HCT116 (cell line): ENCODE measurements at regions not wholly inside any gene's neighbourhood (a gene's known extent, or its start where the extent isn't known, plus 50 kb on each side); places are given as distances from the start of the nearest gene placed in this dataset.

ENCODE experiments used
- ATAC-seq: fragments of 200-7000 bp; cut with Tn5 transposase; 2 replicates; pipeline ENCODE4 v1.9.1; 2020; ENCODE audit warnings: mild to moderate bottlenecking, moderate library complexity
- BruUV-seq: library from RNA; stranded (reverse); fragments of 400-500 nt; replicated peaks from 2 replicates; lab custom pipeline; 2021; lab: Mats Ljungman, UMichigan
- CTCF ChIA-PET: fragments of 300-600 bp; sonication (Branson Sonifier 250); formaldehyde crosslinking; loops from one replicate; lab custom pipeline; 2021; ENCODE audit warnings: antibody characterized with exemption; lab: Charles Lee
- POLR2A ChIA-PET: fragments of 300-600, 350-600 bp; sonication (Branson Sonifier 250); formaldehyde crosslinking; loops from one replicate; lab custom pipeline; 2021; ENCODE audit warnings: antibody characterized with exemption; lab: Charles Lee
- RAD21 ChIA-PET, 2 experiments: fragments of 300-600 bp; sonication (Branson Sonifier 250); formaldehyde crosslinking; loops; one replicate each; lab custom pipeline; 2023; ENCODE audit warnings: low total read pairs in 2 of 2; ENCODE audit not compliant: uncharacterized antibody in 2 of 2, unreplicated experiment in 2 of 2, low non-redundant PET in 1 of 2; lab: Charles Lee
- DNase-seq: peaks from one replicate; pipeline ENCODE4 v3.0.0-alpha.2; 2010; ENCODE audit warnings: low read depth, low spot score
- H2AFZ ChIP-seq: fragments of 200-600 bp; shearing (Covaris generic), sonication (generic); 2 replicates; pipeline ENCODE4 v1.6.1; 2017; ENCODE audit warnings: low read depth, mixed run types, mixed read lengths, antibody characterized with exemption, low read length; ENCODE audit not compliant: poor library complexity, severe bottlenecking
- H3K27ac ChIP-seq: 2 replicates; pipeline ENCODE4 v1.5.1; 2012; ENCODE audit warnings: low read depth, low read length
- H3K27me3 ChIP-seq: fragments of 200-600 bp; sonication (generic); 2 replicates; pipeline ENCODE4 v1.6.1; 2016; ENCODE audit warnings: mixed run types, low read length, mixed read lengths; ENCODE audit not compliant: insufficient read depth
- H3K36me3 ChIP-seq, 2 experiments: fragments of 200-500 bp in 1 of 2; fragments of 200-600 bp in 1 of 2; sonication (Bioruptor generic) in 1 of 2; sonication (generic) in 1 of 2; 2 replicates each; pipeline versions ENCODE4 v1.5.1 to v1.6.1; 2014 to 2016; ENCODE audit warnings: low read length in 2 of 2, inconsistent platforms in 1 of 2, mixed read lengths in 1 of 2, mixed run types in 1 of 2; ENCODE audit not compliant: insufficient read depth in 2 of 2, control insufficient read depth in 1 of 2
- H3K4me1 ChIP-seq, 2 experiments: fragments of 200-600 bp in 1 of 2; sonication (generic) in 1 of 2; 2 replicates each; pipeline versions ENCODE4 v1.5.1 to v1.6.1; 2012 to 2017; ENCODE audit warnings: low read length in 2 of 2, inconsistent platforms in 1 of 2, mild to moderate bottlenecking in 1 of 2, mixed read lengths in 1 of 2, mixed run types in 1 of 2, moderate library complexity in 1 of 2; ENCODE audit not compliant: insufficient read depth in 2 of 2, control insufficient read depth in 1 of 2
- H3K4me2 ChIP-seq: fragments of 200-600 bp; sonication (generic); 2 replicates; pipeline ENCODE4 v1.6.1; 2017; ENCODE audit warnings: mixed run types, low read length, mixed read lengths
- H3K4me3 ChIP-seq, 2 experiments: fragments of 200-600 bp in 1 of 2; sonication (generic) in 1 of 2; replicated peaks in 1 of 2; 2 replicates each; pipeline ENCODE4 v1.5.1; 2011 to 2016; ENCODE audit warnings: low read length in 2 of 2, control low read depth in 1 of 2, low read depth in 1 of 2, mild to moderate bottlenecking in 1 of 2, mixed read lengths in 1 of 2, mixed run types in 1 of 2
- H3K79me2 ChIP-seq: fragments of 200-600 bp; sonication (generic); 2 replicates; pipeline ENCODE4 v1.6.1; 2017; ENCODE audit warnings: mild to moderate bottlenecking, mixed run types, low read length, moderate library complexity, mixed read lengths; ENCODE audit not compliant: insufficient read depth
- H3K9ac ChIP-seq: fragments of 200-600 bp; sonication (generic); 2 replicates; pipeline ENCODE4 v1.6.1; 2016; ENCODE audit warnings: low read length, mixed read lengths
- H3K9me2 ChIP-seq: fragments of 200-600 bp; sonication (generic), shearing (Covaris generic); 2 replicates; pipeline ENCODE4 v1.6.1; 2017; ENCODE audit warnings: mixed run types, mild to moderate bottlenecking, moderate library complexity; ENCODE audit not compliant: insufficient read depth
- H3K9me3 ChIP-seq, 2 experiments: fragments of 200-500 bp in 1 of 2; fragments of 200-600 bp in 1 of 2; sonication (Bioruptor generic) in 1 of 2; sonication (generic) in 1 of 2; 2 replicates each; pipeline ENCODE4 v1.6.1; 2014 to 2017; ENCODE audit warnings: low read length in 2 of 2, mixed read lengths in 2 of 2, inconsistent platforms in 1 of 2, low read depth in 1 of 2, mild to moderate bottlenecking in 1 of 2, mixed run types in 1 of 2, moderate library complexity in 1 of 2; ENCODE audit not compliant: control insufficient read depth in 1 of 2, insufficient read depth in 1 of 2
- H4K20me1 ChIP-seq: fragments of 200-600 bp; sonication (generic), shearing (Covaris generic); 2 replicates; pipeline ENCODE4 v1.6.1; 2017; ENCODE audit warnings: mixed run types, mild to moderate bottlenecking, moderate library complexity; ENCODE audit not compliant: insufficient read depth
- EGR1 ChIP-seq: IDR thresholded peaks from 2 replicates; pipeline ENCODE4 v1.6.1; 2012; ENCODE audit warnings: low read depth
- EZH2 ChIP-seq: fragments of 200-600 bp; sonication (generic); IDR thresholded peaks from 2 replicates; pipeline ENCODE4 v1.6.1; 2017; ENCODE audit warnings: antibody characterized with exemption, mixed run types
- FOSL1 ChIP-seq: IDR thresholded peaks from 2 replicates; pipeline ENCODE4 v1.6.1; 2012; ENCODE audit warnings: low read depth
- YY1 ChIP-seq: IDR thresholded peaks from 2 replicates; pipeline ENCODE4 v1.6.1; 2011; ENCODE audit warnings: low read length, low read depth, moderate library complexity, mild to moderate bottlenecking; ENCODE audit not compliant: insufficient replicate concordance; ENCODE audit errors: extremely low read depth
- intact Hi-C: fragments of 100-400 bp; cut with micrococcal nuclease; formaldehyde crosslinking; loops from 2 replicates; pipeline ENCODE4 v1.10.0; 2022
- TF ChIP-seq, protein P1 (sequence below): IDR thresholded peaks from 2 replicates; pipeline ENCODE4 v1.6.1; 2012
- TF ChIP-seq, protein P2 (sequence below), 3 experiments: fragments of 200-600 bp in 1 of 3; sonication (generic) in 1 of 3; IDR thresholded peaks in 2 of 3; conservative IDR thresholded peaks in 1 of 3; 2 replicates each; pipeline ENCODE4 v1.5.1; 2012 to 2017; ENCODE audit warnings: low read depth in 2 of 3, low read length in 2 of 3, antibody characterized with exemption in 1 of 3, borderline replicate concordance in 1 of 3, control low read depth in 1 of 3, mild to moderate bottlenecking in 1 of 3, mixed read lengths in 1 of 3, mixed run types in 1 of 3, moderate library complexity in 1 of 3; ENCODE audit not compliant: insufficient read depth in 1 of 3

DNA sequence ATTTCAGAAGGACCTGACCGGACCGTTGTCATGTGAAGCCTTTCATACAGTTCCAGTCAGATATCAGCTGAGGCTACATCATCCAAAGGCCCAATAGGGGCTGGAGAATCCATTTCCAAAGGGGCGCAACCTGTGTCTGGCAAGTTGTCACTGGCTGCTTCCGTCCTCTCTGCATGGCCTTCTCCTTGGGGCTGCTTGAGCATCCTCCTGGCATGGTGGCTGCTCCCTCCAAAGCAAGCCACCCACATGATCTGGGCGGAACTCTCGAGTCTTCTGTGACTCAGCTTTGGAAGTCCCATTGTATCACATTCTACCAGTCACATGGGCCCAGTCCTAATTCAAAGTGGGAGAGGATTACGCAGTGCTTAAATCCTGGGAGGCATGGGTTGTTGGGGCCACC, 207.0 kb upstream of the SHH start:
- Histone ChIP-seq H3K4me1 (no peaks in the 10 kb centered on the region), H4K20me1 (no peaks in the 10 kb centered on the region), H2AFZ (no peak overlapping the region), H3K27me3 (no peaks in the 10 kb centered on the region), H3K9me3 (no peaks in the 10 kb centered on the region), H3K79me2 (no peaks in the 10 kb centered on the region), H3K36me3 (no peaks in the 10 kb centered on the region), H3K27ac (no peak overlapping the region)
- BruUV-seq, result no TSS peak
- ATAC-seq, result no peak
- TF ChIP-seq, protein P1, sequence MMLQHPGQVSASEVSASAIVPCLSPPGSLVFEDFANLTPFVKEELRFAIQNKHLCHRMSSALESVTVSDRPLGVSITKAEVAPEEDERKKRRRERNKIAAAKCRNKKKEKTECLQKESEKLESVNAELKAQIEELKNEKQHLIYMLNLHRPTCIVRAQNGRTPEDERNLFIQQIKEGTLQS, result no peak
- no peak for TF ChIP-seq FOSL1
- TF ChIP-seq, protein P2, sequence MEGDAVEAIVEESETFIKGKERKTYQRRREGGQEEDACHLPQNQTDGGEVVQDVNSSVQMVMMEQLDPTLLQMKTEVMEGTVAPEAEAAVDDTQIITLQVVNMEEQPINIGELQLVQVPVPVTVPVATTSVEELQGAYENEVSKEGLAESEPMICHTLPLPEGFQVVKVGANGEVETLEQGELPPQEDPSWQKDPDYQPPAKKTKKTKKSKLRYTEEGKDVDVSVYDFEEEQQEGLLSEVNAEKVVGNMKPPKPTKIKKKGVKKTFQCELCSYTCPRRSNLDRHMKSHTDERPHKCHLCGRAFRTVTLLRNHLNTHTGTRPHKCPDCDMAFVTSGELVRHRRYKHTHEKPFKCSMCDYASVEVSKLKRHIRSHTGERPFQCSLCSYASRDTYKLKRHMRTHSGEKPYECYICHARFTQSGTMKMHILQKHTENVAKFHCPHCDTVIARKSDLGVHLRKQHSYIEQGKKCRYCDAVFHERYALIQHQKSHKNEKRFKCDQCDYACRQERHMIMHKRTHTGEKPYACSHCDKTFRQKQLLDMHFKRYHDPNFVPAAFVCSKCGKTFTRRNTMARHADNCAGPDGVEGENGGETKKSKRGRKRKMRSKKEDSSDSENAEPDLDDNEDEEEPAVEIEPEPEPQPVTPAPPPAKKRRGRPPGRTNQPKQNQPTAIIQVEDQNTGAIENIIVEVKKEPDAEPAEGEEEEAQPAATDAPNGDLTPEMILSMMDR (IDR thresholded peaks at IDR 0.05 in 2 of 3, conservative IDR thresholded peaks at IDR 0.05 in 1 of 3; ENCODE audit: borderline replicate concordance in 1 of 3, insufficient read depth in 1 of 3, low read depth in 2 of 3, low read length in 2 of 3), result no peak
- no peak for TF ChIP-seq YY1
- no peak for TF ChIP-seq EGR1
- TF ChIP-seq, all 23 proteins: peak for 0
- H3K9me2 ChIP-seq, result no peaks in the 10 kb centered on the region
- no peak overlapping the region for H3K4me2 ChIP-seq
- RAD21 ChIA-PET, result no interaction called here
- intact Hi-C loops, result no loop called here
- no peak for DNase-seq
- H3K9ac ChIP-seq, result no peak overlapping the region
- POLR2A ChIA-PET, result no interaction called here
- no peak overlapping the region for H3K4me3 ChIP-seq
- CTCF ChIA-PET, result no interaction called here

DNA sequence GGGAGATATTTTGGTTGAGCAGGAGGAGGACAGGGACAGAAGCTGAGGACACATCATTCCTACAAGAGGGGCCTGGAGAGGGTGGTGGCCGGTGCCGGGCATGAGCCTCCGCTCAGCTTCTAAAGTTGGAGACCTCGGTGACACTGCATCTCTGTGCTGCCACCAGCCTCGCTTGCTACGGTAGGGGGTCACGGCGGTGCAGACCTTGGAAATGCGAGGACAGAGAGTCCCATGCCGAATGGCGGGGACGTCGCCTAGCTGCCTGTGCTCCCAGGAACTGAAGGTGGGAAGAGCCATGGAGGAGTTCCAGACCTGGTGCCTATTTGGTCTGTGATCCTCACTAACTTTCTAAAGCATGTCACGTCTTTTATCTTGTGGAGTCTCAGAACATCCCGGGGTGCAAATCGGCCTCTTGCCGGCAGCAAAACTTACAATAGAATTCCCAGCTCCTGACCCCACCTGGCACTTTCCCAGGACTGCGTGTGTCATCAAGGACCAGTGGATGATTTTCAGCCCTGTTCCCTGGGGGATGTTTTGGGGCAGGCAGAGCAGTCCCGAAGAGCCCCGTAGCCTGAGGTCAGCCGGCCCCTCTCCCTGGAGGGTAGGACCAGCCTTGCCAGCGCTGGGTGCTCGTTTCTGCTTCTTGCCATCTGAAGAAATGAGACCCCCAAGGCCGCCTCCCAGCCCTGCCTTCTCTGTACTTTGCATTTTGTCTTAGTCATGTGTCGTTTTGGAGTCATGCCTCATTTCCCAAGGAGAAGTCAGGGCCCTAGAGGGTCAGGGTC, 205.8 kb upstream of the SHH start:
- no peak for ATAC-seq
- H3K9me3 ChIP-seq, result no peaks in the 10 kb centered on the region; a peak in 1 of 4 replicates
- no peak overlapping the region for H3K27ac ChIP-seq
- H3K4me3 ChIP-seq, result no peak overlapping the region
- no peaks in the 10 kb centered on the region for H3K36me3 ChIP-seq
- H3K27me3 ChIP-seq, result no peaks in the 10 kb centered on the region
- BruUV-seq, result no TSS peak
- TF ChIP-seq, protein P1, result no peak
- no peak for TF ChIP-seq EZH2
- TF ChIP-seq, all 23 proteins: peak for 0
- Histone ChIP-seq H2AFZ (no peak overlapping the region), H3K4me2 (no peak overlapping the region), H3K9me2 (no peaks in the 10 kb centered on the region), H3K4me1 (no peaks in the 10 kb centered on the region), H4K20me1 (no peaks in the 10 kb centered on the region), H3K79me2 (no peaks in the 10 kb centered on the region), H3K9ac (no peak overlapping the region)
- ChIA-PET POLR2A (no interaction called here), CTCF (no interaction called here), RAD21 (no interaction called here)
- intact Hi-C loops, result no loop called here
- no peak for DNase-seq
